Ectodermal cell (in vitro differentiated cells): ENCODE measurements at regions not wholly inside any gene's neighbourhood (a gene's known extent, or its start where the extent isn't known, plus 50 kb on each side); places are given as distances from the start of the nearest gene placed in this dataset.

Experiments used
- H3K27ac ChIP-seq: 2 replicates; pipeline ENCODE4 v1.7.0; 2013; ENCODE audit warnings: mild to moderate bottlenecking, low read depth, low read length; ENCODE audit not compliant: insufficient read depth, poor library complexity, severe bottlenecking
- H3K27me3 ChIP-seq: 2 replicates; pipeline ENCODE4 v1.7.0; 2013; ENCODE audit warnings: mild to moderate bottlenecking, low read length; ENCODE audit not compliant: insufficient read depth, control insufficient read depth, poor library complexity, severe bottlenecking
- H3K36me3 ChIP-seq: one replicate; pipeline ENCODE4 v1.7.0; 2013; ENCODE audit warnings: low read length; ENCODE audit not compliant: control insufficient read depth, insufficient read depth
- H3K4me1 ChIP-seq: one replicate; pipeline ENCODE4 v1.7.0; 2013; ENCODE audit warnings: low read length; ENCODE audit not compliant: control insufficient read depth, insufficient read depth
- H3K4me3 ChIP-seq: 2 replicates; pipeline ENCODE4 v1.7.0; 2013; ENCODE audit warnings: low read depth, low read length, control low read depth; ENCODE audit not compliant: insufficient read depth
- H3K9me3 ChIP-seq: 2 replicates; pipeline ENCODE4 v1.7.0; 2013; ENCODE audit warnings: mild to moderate bottlenecking, low read length, moderate library complexity; ENCODE audit not compliant: control insufficient read depth
- WGBS, 2 experiments: methylation state at CpG; one replicate each; pipeline ENCODE4 v1.1.7; 2013; ENCODE audit warnings: missing lambda C conversion rate in 2 of 2; 5-methylcytosine and 5-hydroxymethylcytosine counted together

DNA sequence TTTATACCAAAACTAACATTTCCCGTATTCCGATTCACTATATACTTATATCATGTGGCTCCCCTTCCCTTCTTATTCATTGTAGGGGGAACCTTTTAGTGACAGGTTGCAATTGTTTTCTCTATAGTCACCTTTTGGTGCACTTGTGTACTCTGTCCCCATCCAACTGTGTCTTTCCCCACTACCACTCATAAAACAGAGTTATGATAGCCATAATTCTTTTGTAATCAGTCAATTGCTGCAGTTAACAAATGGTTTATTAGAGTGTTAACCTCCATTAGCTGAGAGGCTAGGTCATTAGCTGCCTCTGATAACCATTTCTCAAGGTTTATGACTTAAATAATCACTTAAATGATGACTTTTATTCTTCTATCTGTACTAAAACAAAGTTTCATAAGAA, 338.1 kb upstream of the SEL1L start:
- 94 to 95% methylated on average over 2 of the region's 2 CpGs for WGBS, 2 experiments
- Histone ChIP-seq H3K4me1 (no peaks in the 10 kb centered on the region), H3K4me3 (no peak overlapping the region)

DNA sequence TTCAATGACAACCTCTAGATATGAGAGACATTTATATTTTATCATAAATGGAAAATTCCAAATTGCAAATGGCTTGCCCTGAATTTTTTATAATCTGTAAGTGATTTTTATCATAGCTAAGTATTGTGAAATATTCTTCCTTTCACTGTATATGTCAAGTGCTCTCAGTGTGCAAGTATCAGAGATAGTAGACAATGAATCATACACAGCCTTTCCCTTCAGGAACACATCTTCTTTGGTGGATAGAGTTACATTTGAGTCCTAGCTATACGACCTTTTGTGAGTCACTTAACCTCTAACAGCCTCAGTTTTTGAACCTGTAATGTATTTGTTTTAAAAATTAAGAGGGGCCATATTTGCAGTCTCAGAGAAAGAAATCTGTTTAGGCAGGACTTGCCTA, 350.7 kb upstream of the SEL1L start:
- WGBS, 2 experiments: 78 to 100% methylated on average over 1 of the region's 1 CpG
- Histone ChIP-seq H3K27ac (no peak overlapping the region), H3K4me3 (no peak overlapping the region), H3K9me3 (no peaks in the 10 kb centered on the region), H3K36me3 (no peaks in the 10 kb centered on the region), H3K27me3 (no peaks in the 10 kb centered on the region), H3K4me1 (no peaks in the 10 kb centered on the region)

More for the DNA sequence above, 338.1 kb upstream of the SEL1L start:
- Histone ChIP-seq H3K27ac (no peak overlapping the region), H3K9me3 (no peaks in the 10 kb centered on the region), H3K27me3 (no peaks in the 10 kb centered on the region), H3K36me3 (no peaks in the 10 kb centered on the region)

DNA sequence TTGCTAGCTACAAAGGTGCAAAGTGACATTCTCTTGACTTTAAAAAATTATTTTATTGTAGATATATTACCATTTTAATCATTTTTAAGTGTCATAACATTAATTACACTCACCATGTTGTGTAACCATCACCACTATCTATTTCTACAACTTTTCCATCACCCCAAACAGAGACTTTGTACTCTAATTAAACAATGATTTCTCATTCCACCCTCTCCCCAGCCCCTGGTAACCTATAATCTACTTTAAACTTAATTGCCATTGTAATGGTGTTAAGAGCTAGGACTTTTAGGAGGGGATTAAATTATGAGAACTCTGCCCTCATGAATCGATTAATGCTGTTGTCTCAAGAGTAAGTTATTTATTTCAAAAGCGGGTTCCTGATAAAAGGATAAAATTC, 352.9 kb upstream of the SEL1L start:
- Histone ChIP-seq H3K4me1 (no peaks in the 10 kb centered on the region), H3K27me3 (no peaks in the 10 kb centered on the region), H3K4me3 (no peak overlapping the region), H3K36me3 (no peaks in the 10 kb centered on the region), H3K9me3 (no peaks in the 10 kb centered on the region), H3K27ac (no peak overlapping the region)
- WGBS, 2 experiments: 91 to 100% methylated on average over 1 to 2 of the region's 2 CpGs

DNA sequence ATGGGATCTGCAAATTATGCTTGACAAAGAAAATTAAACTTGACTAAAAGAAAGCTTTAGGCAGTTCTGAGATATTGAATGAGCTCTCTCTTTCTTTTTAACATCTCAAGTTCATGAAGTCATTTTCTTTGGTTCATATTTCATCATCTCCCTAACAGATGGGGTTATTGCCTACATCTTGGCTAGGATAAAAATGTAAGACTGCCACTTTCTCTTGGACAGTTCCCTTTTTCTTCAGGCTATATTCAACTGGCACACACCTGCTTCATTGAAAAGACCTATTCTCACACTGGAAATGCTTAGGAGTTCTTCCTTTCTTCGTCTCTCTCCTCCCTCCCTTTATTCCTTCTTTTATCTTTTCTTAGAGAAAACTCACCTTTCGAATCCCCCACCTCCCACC, 355.9 kb upstream of the SEL1L start:
- Histone ChIP-seq H3K36me3 (no peaks in the 10 kb centered on the region), H3K9me3 (no peaks in the 10 kb centered on the region), H3K27me3 (no peaks in the 10 kb centered on the region), H3K27ac (no peak overlapping the region), H3K4me3 (no peak overlapping the region), H3K4me1 (no peaks in the 10 kb centered on the region)
- WGBS, 2 experiments: 93 to 94% methylated on average over 2 of the region's 2 CpGs

DNA sequence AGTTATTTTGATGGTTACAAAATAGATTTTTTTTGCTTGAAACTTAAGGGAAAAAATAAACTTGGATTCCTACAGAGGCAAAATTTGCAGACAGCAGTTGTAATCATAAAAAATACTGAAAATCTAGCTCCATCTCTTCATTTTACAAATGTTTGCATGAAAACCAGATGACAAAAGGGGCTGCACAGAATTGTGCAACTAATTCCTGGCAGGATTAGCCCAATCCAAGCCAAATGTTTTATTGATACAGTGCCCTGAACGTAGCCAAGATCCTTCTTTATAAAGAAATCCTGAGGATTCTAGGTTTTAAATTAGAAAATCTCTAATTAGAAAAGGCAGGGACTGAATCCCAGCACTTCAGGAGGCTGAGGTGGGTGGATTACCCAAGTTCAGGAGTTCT, 356.4 kb upstream of the SEL1L start:
- 90 to 100% methylated on average over 1 of the region's 1 CpG for WGBS, 2 experiments
- Histone ChIP-seq H3K4me1 (no peaks in the 10 kb centered on the region), H3K27ac (no peak overlapping the region), H3K27me3 (no peaks in the 10 kb centered on the region), H3K36me3 (no peaks in the 10 kb centered on the region), H3K9me3 (no peaks in the 10 kb centered on the region), H3K4me3 (no peak overlapping the region)

DNA sequence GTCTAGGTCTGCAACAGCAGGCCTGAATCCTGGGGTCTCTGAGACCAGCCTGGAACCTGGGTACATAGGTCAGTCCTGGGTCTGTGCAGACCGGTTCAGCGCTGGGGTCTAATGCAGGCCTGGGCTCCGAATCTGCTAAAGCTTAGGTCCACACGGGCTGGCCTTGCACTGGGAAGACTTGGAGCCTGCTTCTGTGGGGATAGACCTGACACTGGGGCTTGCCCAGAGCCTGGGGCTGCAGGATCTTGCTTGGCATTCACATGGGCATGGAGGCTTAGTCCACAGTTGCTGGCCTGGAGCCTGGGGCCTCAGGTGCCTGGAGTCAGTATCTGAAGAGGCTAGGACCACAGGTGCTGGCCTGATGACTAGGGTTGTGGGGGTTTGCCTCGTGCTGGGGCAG, 369.8 kb upstream of the SEL1L start:
- no peak overlapping the region for H3K27ac ChIP-seq
- no peaks in the 10 kb centered on the region for H3K27me3 ChIP-seq
- H3K4me1 ChIP-seq: no peaks in the 10 kb centered on the region
- 90 to 91% methylated on average over 5 of the region's 5 CpGs for WGBS, 2 experiments
- H3K4me3 ChIP-seq: no peak overlapping the region
- H3K9me3 ChIP-seq: peaks cover 2% of the 10 kb centered on the region
- no peaks in the 10 kb centered on the region for H3K36me3 ChIP-seq

DNA sequence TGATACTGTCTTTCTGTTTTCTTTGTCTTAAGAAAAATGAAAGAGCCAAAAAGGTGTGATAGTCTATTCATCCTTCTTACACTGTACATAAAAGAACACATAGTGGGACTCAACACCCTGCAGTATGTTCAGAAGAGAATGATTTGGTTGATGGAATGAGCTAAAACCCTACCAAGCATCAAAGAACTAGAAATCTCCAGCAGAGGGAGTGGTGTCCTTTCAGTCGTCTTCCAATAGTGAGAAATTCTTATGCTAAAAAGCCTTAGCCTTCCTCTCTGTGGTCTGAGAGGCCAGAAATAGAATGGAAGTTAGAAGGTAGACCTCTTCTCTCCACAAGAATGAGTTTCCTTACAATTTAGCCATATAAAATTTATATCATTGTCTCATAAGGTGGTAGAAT, 393.4 kb upstream of the SEL1L start:
- no peaks in the 10 kb centered on the region for H3K4me1 ChIP-seq
- H3K9me3 ChIP-seq: no peaks in the 10 kb centered on the region
- 0 to 10% methylated on average over 1 of the region's 1 CpG for WGBS, 2 experiments
- no peak overlapping the region for H3K27ac ChIP-seq
- H3K36me3 ChIP-seq: no peaks in the 10 kb centered on the region
- no peak overlapping the region for H3K4me3 ChIP-seq
- H3K27me3 ChIP-seq: no peaks in the 10 kb centered on the region

DNA sequence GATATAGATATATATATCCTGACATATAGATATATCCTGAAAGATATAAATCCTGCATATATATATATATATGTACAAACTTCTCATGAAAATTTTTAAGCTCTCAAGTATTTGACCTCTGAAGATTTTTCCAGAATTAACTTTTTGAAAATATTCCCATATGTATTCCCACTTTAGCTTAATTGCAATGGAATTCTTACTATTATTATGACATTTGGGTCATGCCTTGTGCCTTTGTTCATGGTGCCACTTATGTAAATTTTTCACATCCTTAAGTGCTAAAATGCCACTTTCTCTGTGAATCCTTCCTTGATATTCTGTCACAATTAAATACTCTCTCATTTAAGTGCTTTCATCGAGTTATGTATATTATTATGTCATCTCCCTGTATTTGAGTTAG, 398.2 kb upstream of the SEL1L start:
- Histone ChIP-seq H3K27me3 (no peaks in the 10 kb centered on the region), H3K4me1 (no peaks in the 10 kb centered on the region), H3K36me3 (no peaks in the 10 kb centered on the region), H3K27ac (no peak overlapping the region), H3K9me3 (no peaks in the 10 kb centered on the region), H3K4me3 (no peak overlapping the region)
- 100% methylated on average over 1 of the region's 1 CpG; no CpG with 5 or more reads in 1 of the 2 experiments for WGBS, 2 experiments

DNA sequence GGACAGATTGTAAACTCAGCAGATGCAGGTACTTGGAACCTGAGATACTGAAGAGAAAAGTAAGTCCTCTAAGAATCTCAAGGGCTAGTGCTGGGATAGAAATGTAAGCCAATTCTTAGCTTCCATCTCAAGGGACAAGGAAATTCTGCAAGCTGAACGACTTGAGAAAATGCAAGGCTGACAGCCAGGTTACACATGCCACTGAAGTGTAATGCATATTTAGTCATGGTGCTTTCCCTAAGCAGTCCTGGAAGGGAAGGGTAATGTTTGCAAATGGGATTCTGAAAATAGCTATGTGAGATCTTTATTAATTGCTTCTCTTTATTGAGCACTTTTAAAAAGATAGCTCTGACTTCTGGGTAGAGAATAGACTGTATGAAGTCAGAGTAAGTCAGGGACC, 402.7 kb upstream of the SEL1L start:
- WGBS, 2 experiments: 79 to 81% methylated on average over 1 of the region's 1 CpG
- H3K27me3 ChIP-seq: no peaks in the 10 kb centered on the region
- H3K36me3 ChIP-seq: no peaks in the 10 kb centered on the region
- no peaks in the 10 kb centered on the region for H3K9me3 ChIP-seq
- no peak overlapping the region for H3K27ac ChIP-seq
- H3K4me3 ChIP-seq: no peak overlapping the region
- H3K4me1 ChIP-seq: no peaks in the 10 kb centered on the region

DNA sequence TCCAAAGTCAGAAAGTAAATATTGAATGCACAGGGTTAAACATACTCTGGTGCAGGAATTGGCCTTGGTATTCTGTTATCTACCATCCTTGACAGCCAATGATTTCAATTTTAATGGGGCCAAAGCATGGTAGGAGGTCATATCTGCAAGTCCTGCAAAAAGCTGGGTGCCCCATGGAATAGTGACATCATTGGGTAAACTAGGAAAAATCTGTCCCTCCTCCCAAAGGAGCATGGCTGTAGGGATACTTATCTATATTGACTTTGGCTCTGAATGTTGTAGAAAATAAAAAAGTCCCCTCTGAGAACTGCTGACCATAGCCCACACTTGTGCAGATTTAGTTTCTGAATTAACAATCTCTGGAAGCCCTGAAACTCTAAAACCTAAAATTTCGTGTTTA, 403.2 kb upstream of the SEL1L start:
- no peaks in the 10 kb centered on the region for H3K9me3 ChIP-seq
- no peaks in the 10 kb centered on the region for H3K36me3 ChIP-seq
- 79 to 89% methylated on average over 1 of the region's 1 CpG for WGBS, 2 experiments
- H3K4me1 ChIP-seq: no peaks in the 10 kb centered on the region
- H3K27me3 ChIP-seq: no peaks in the 10 kb centered on the region
- H3K27ac ChIP-seq: no peak overlapping the region
- H3K4me3 ChIP-seq: no peak overlapping the region

DNA sequence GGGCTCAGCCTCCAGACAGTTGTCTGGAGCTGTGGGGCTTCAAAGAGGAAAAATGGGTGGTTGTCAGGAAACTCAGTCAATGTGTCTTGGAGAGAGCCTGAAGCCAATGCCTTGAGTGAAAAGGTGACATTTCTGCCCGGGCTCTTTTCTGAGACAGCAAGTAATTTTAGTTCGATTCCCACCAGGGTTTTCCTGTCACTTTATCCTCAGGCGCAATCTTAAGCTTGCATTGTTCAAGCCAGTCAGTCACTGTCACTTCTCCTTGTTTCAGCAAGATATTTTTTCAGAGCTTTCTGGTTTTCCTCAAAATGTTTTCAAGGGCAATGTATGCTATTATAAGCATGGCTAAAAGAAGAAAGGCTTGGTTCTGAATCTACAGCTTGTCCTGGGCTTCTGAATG, 404.7 kb upstream of the SEL1L start:
- Histone ChIP-seq H3K9me3 (no peaks in the 10 kb centered on the region), H3K27me3 (no peaks in the 10 kb centered on the region), H3K27ac (no peak overlapping the region), H3K4me1 (no peaks in the 10 kb centered on the region), H3K36me3 (no peaks in the 10 kb centered on the region), H3K4me3 (no peak overlapping the region)
- WGBS, 2 experiments: 94 to 95% methylated on average over 3 of the region's 3 CpGs
